Right renal cortex interstitium (tissue), 3 donors: ENCODE measurements at regions not wholly inside any gene's neighbourhood (a gene's known extent, or its start where the extent isn't known, plus 50 kb on each side); places are given as distances from the start of the nearest gene placed in this dataset.
"Not testable (repeated sequence)": the region's sequence is repeated elsewhere in the genome, so short reads cannot be mapped to it uniquely, and the experiment has no call there.

Source experiments
- DNase-seq, 3 donors: peaks; one replicate each; pipeline ENCODE4 v3.0.0-alpha.2; 2013; ENCODE audit warnings: low read depth in 3 of 3, low spot score in 2 of 3

- DNase-seq = peak in 2 of 3 donors; percentile 35 to 54
Measured at GRCh38 chr4:131724847-131725246, 1424.2 kb upstream of the PCDH10 start.

- not testable (repeated sequence) for DNase-seq
Measured at GRCh38 chr4:131725521-131725920, 1423.6 kb upstream of the PCDH10 start.

GRCh38 chr4:131726940-131727339, 1422.2 kb upstream of the PCDH10 start:
- not testable (repeated sequence) for DNase-seq

- not testable (repeated sequence) for DNase-seq
Measured at GRCh38 chr4:131727418-131727817, 1421.7 kb upstream of the PCDH10 start.

GRCh38 chr4:131729205-131729604, 1419.9 kb upstream of the PCDH10 start:
- not testable (repeated sequence) for DNase-seq

- DNase-seq = not testable (repeated sequence)
Measured at GRCh38 chr4:131729716-131730398, 1419.2 kb upstream of the PCDH10 start.

GRCh38 chr4:131730574-131730973, 1418.5 kb upstream of the PCDH10 start:
- DNase-seq = not testable (repeated sequence)

GRCh38 chr4:131732034-131732630, 1417.0 kb upstream of the PCDH10 start:
- not testable (repeated sequence) for DNase-seq

- DNase-seq = not testable (repeated sequence)
Measured at GRCh38 chr4:131734321-131734720, 1414.8 kb upstream of the PCDH10 start.

GRCh38 chr4:131734851-131735385, 1414.2 kb upstream of the PCDH10 start:
- not testable (repeated sequence) for DNase-seq

- DNase-seq = not testable (repeated sequence)
Measured at GRCh38 chr4:131738991-131739390, 1410.1 kb upstream of the PCDH10 start.

- not testable (repeated sequence) for DNase-seq
Measured at GRCh38 chr4:131741836-131742235, 1407.3 kb upstream of the PCDH10 start.

GRCh38 chr4:131742536-131743205, 1406.4 kb upstream of the PCDH10 start:
- not testable (repeated sequence) for DNase-seq

GRCh38 chr4:131743348-131743747, 1405.7 kb upstream of the PCDH10 start:
- not testable (repeated sequence) for DNase-seq

GRCh38 chr4:131747203-131747602, 1401.9 kb upstream of the PCDH10 start:
- DNase-seq = not testable (repeated sequence)

GRCh38 chr4:131749224-131749623, 1399.9 kb upstream of the PCDH10 start:
- DNase-seq = not testable (repeated sequence)

- not testable (repeated sequence) for DNase-seq
Measured at GRCh38 chr4:131750006-131750405, 1399.1 kb upstream of the PCDH10 start.

- DNase-seq = not testable (repeated sequence)
Measured at GRCh38 chr4:131750469-131750868, 1398.6 kb upstream of the PCDH10 start.

- not testable (repeated sequence) for DNase-seq
Measured at GRCh38 chr4:131762234-131762633, 1386.9 kb upstream of the PCDH10 start.

GRCh38 chr4:131764730-131765129, 1384.4 kb upstream of the PCDH10 start:
- DNase-seq = no peak

- not testable (repeated sequence) for DNase-seq
Measured at GRCh38 chr4:131774382-131774781, 1374.7 kb upstream of the PCDH10 start.
